Natural killer cell (primary cell): ENCODE measurements at regions not wholly inside any gene's neighbourhood (a gene's known extent, or its start where the extent isn't known, plus 50 kb on each side); places are given as distances from the start of the nearest gene placed in this dataset.

Experiments
- ATAC-seq, 3 donors: fragments of 150-1000 bp in 2 of 3; fragments of 200-7000 bp in 1 of 3; cut with Tn5 transposase; 1 replicate in 1 of 3; 2 replicates in 2 of 3; pipeline ENCODE4 v1.10.0; 2021; ENCODE audit warnings: mild to moderate bottlenecking in 2 of 3, moderate library complexity in 2 of 3
- DNase-seq, 2 donors: peaks; one replicate each; pipeline versions ENCODE4 v3.0.0 to v3.0.0-alpha.2; 2013 to 2021; ENCODE audit warnings: mixed read lengths in 1 of 2
- H3K27ac ChIP-seq: one replicate; pipeline ENCODE4 v1.5.1; 2013; ENCODE audit warnings: mild to moderate bottlenecking, low read length
- H3K27me3 ChIP-seq: one replicate; pipeline ENCODE4 v1.6.1; 2013; ENCODE audit warnings: low read length; ENCODE audit not compliant: control insufficient read depth, insufficient read depth
- H3K36me3 ChIP-seq: one replicate; pipeline ENCODE4 v1.6.1; 2013; ENCODE audit warnings: low read length; ENCODE audit not compliant: control insufficient read depth, insufficient read depth
- H3K4me1 ChIP-seq: one replicate; pipeline ENCODE4 v1.6.1; 2013; ENCODE audit warnings: low read length; ENCODE audit not compliant: control insufficient read depth, insufficient read depth
- H3K4me3 ChIP-seq: one replicate; pipeline ENCODE4 v1.5.1; 2013; ENCODE audit warnings: low read length
- H3K9me3 ChIP-seq: one replicate; pipeline ENCODE4 v1.6.1; 2013; ENCODE audit warnings: low read length; ENCODE audit not compliant: control insufficient read depth, insufficient read depth
- H3K27ac Mint-ChIP-seq, 2 donors: one replicate each; pipeline ENCODE4 v1.8.0; 2022; ENCODE audit warnings: mild to moderate bottlenecking in 2 of 2, mixed read lengths in 2 of 2, moderate library complexity in 1 of 2
- H3K27me3 Mint-ChIP-seq, 2 donors: one replicate each; pipeline ENCODE4 v1.8.0; 2022; ENCODE audit warnings: low read depth in 2 of 2, mixed read lengths in 2 of 2
- H3K36me3 Mint-ChIP-seq: one replicate; pipeline ENCODE4 v1.8.0; 2022; ENCODE audit warnings: mixed read lengths
- H3K4me1 Mint-ChIP-seq, 2 donors: one replicate each; pipeline ENCODE4 v1.8.0; 2022; ENCODE audit warnings: mixed read lengths in 2 of 2
- H3K4me3 Mint-ChIP-seq: one replicate; pipeline ENCODE4 v1.8.0; 2022; ENCODE audit warnings: mild to moderate bottlenecking, moderate library complexity, mixed read lengths
- H3K9me3 Mint-ChIP-seq, 2 donors: one replicate each; pipeline ENCODE4 v1.8.0; 2022; ENCODE audit warnings: mixed read lengths in 2 of 2
- CTCF ChIP-seq: fragments of 200-600 bp; IDR thresholded peaks from one replicate; pipeline ENCODE4 v1.8.0; 2022; ENCODE audit warnings: antibody characterized with exemption
- WGBS: methylation state at CpG from one replicate; pipeline ENCODE4 v1.1.7; 2013; ENCODE audit warnings: missing lambda C conversion rate; ENCODE audit not compliant: insufficient coverage; 5-methylcytosine and 5-hydroxymethylcytosine counted together
- intact Hi-C: fragments of 100-400 bp; cut with micrococcal nuclease; formaldehyde crosslinking; loops from one replicate; pipeline ENCODE4 v1.14.2; 2022

DNA sequence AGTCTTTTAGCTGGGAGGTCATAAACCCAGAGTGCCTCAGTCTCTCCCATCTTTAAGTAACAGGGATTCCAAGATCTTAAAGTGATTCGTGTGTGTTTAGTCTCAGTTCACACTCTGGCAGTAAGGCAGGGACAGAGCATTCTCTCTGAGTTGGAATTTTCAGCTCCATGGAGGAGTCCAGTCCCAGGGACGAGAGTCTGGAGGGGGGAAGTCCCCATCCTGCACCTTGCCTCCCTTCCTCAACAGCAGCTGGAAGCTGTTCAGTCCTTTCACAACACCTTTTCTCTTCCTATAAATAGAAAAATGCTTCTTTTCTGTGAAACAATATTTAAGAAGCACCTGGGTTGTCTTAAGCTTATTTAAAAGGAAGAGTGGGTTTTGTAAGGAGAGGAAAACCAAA is 82.0 kb downstream of the KLF5 start:
- no peak overlapping the region for H3K27ac ChIP-seq
- Mint-ChIP-seq H3K27me3 (no peaks in the 10 kb centered on the region), H3K36me3 (no peaks in the 10 kb centered on the region), H3K27ac (no peak overlapping the region), H3K9me3 (no peaks in the 10 kb centered on the region), H3K4me1 (no peaks in the 10 kb centered on the region), H3K4me3 (no peak overlapping the region)
- H3K4me1 ChIP-seq = no peaks in the 10 kb centered on the region
- no peaks in the 10 kb centered on the region for H3K9me3 ChIP-seq
- H3K27me3 ChIP-seq = no peaks in the 10 kb centered on the region
- no peak for DNase-seq
- WGBS = 89% methylated on average over 2 of the region's 2 CpGs
- intact Hi-C loops = no loop called here
- no peak for TF ChIP-seq CTCF
- H3K4me3 ChIP-seq = no peak overlapping the region
- no peak for ATAC-seq
- H3K36me3 ChIP-seq = no peaks in the 10 kb centered on the region

GRCh38 chr13:73138638-73139491 is 80.1 kb downstream of the KLF5 start:
- 93% methylated on average over 11 of the region's 11 CpGs for WGBS
- H3K27me3 ChIP-seq = no peaks in the 10 kb centered on the region
- no peak overlapping the region for H3K4me3 Mint-ChIP-seq

DNA sequence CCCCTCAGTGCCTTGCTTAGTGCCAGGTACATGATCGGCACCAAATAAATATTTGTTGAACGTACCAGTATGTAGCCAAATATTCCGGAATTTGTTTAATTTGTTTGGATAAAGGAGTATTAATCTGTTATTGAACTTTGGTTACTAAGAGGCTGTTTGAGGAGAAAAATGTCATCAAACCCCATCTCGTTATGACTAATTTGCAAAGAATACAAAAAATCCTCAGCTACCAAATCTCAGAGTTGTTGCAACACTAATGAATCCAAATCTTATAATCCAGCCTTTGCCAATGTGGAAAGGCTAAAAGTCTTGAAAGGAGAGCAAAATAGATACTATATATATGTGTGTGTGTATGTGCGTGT is 79.5 kb downstream of the KLF5 start:
- no peak overlapping the region for H3K4me3 Mint-ChIP-seq
- H3K36me3 Mint-ChIP-seq = no peaks in the 10 kb centered on the region
- Histone ChIP-seq H3K4me1 (no peaks in the 10 kb centered on the region), H3K9me3 (no peaks in the 10 kb centered on the region), H3K4me3 (no peak overlapping the region), H3K27ac (no peak overlapping the region), H3K27me3 (no peaks in the 10 kb centered on the region), H3K36me3 (no peaks in the 10 kb centered on the region)
- no peaks in the 10 kb centered on the region for H3K4me1 Mint-ChIP-seq
- no peaks in the 10 kb centered on the region for H3K27me3 Mint-ChIP-seq
- intact Hi-C loops = no loop called here
- H3K27ac Mint-ChIP-seq = no peak overlapping the region
- TF ChIP-seq CTCF = no peak
- H3K9me3 Mint-ChIP-seq = peaks cover 0 to 3% of the 10 kb centered on the region in 2 donors
- DNase-seq (no peak), ATAC-seq (no peak)
- WGBS = 100% methylated on average over 3 of the region's 5 CpGs

More at GRCh38 chr13:73138638-73139491, 80.1 kb downstream of the KLF5 start:
- no peaks in the 10 kb centered on the region for H3K4me1 ChIP-seq
- DNase-seq = no peak
- peaks cover 0 to 3% of the 10 kb centered on the region in 2 donors for H3K9me3 Mint-ChIP-seq
- H3K36me3 Mint-ChIP-seq = no peaks in the 10 kb centered on the region
- intact Hi-C loops = no loop called here
- no peaks in the 10 kb centered on the region for H3K9me3 ChIP-seq
- H3K27ac Mint-ChIP-seq = no peak overlapping the region
- H3K36me3 ChIP-seq = no peaks in the 10 kb centered on the region
- H3K27ac ChIP-seq = no peak overlapping the region
- no peaks in the 10 kb centered on the region for H3K4me1 Mint-ChIP-seq
- no peaks in the 10 kb centered on the region for H3K27me3 Mint-ChIP-seq
- no peak for ATAC-seq
- TF ChIP-seq CTCF = no peak
- H3K4me3 ChIP-seq = no peak overlapping the region

GRCh38 chr13:73136776-73137175 is 78.0 kb downstream of the KLF5 start:
- intact Hi-C loops = no loop called here
- 87% methylated on average over 2 of the region's 2 CpGs for WGBS
- no peak overlapping the region for H3K27ac Mint-ChIP-seq

More at GRCh38 chr13:73136776-73137175, 78.0 kb downstream of the KLF5 start:
- Mint-ChIP-seq H3K36me3 (no peaks in the 10 kb centered on the region), H3K9me3 (peaks cover 0 to 3% of the 10 kb centered on the region in 2 donors), H3K27me3 (no peaks in the 10 kb centered on the region), H3K4me3 (no peak overlapping the region), H3K4me1 (no peaks in the 10 kb centered on the region)
- no peaks in the 10 kb centered on the region for H3K4me1 ChIP-seq
- no peaks in the 10 kb centered on the region for H3K36me3 ChIP-seq
- no peaks in the 10 kb centered on the region for H3K27me3 ChIP-seq
- no peak for ATAC-seq
- no peak for TF ChIP-seq CTCF
- H3K9me3 ChIP-seq = no peaks in the 10 kb centered on the region
- no peak for DNase-seq
- H3K27ac ChIP-seq = no peak overlapping the region
- no peak overlapping the region for H3K4me3 ChIP-seq
